HCT116 (cell line): ENCODE measurements at regions not wholly inside any gene's neighbourhood (a gene's known extent, or its start where the extent isn't known, plus 50 kb on each side); places are given as distances from the start of the nearest gene placed in this dataset.

Source experiments
- EZH2phosphoT487 ChIP-seq: fragments of 200-600 bp; IDR thresholded peaks from 2 replicates; pipeline ENCODE4 v1.6.1; 2018; ENCODE audit warnings: antibody characterized with exemption, borderline replicate concordance
- RAD21 ChIP-seq: IDR thresholded peaks from 2 replicates; pipeline ENCODE4 v1.6.1; 2012; ENCODE audit warnings: low read depth, mild to moderate bottlenecking
- TF ChIP-seq, protein P1 (sequence below): IDR thresholded peaks from 2 replicates; pipeline ENCODE4 v1.6.1; 2012
- TF ChIP-seq, protein P2 (sequence below): IDR thresholded peaks from 2 replicates; pipeline ENCODE4 v1.6.1; 2012; ENCODE audit warnings: low read depth
- TF ChIP-seq, protein P3 (sequence below), 3 experiments: fragments of 200-600 bp in 1 of 3; sonication (generic) in 1 of 3; IDR thresholded peaks in 2 of 3; conservative IDR thresholded peaks in 1 of 3; 2 replicates each; pipeline ENCODE4 v1.5.1; 2012 to 2017; ENCODE audit warnings: low read depth in 2 of 3, low read length in 2 of 3, antibody characterized with exemption in 1 of 3, borderline replicate concordance in 1 of 3, control low read depth in 1 of 3, mild to moderate bottlenecking in 1 of 3, mixed read lengths in 1 of 3, mixed run types in 1 of 3, moderate library complexity in 1 of 3; ENCODE audit not compliant: insufficient read depth in 1 of 3

DNA sequence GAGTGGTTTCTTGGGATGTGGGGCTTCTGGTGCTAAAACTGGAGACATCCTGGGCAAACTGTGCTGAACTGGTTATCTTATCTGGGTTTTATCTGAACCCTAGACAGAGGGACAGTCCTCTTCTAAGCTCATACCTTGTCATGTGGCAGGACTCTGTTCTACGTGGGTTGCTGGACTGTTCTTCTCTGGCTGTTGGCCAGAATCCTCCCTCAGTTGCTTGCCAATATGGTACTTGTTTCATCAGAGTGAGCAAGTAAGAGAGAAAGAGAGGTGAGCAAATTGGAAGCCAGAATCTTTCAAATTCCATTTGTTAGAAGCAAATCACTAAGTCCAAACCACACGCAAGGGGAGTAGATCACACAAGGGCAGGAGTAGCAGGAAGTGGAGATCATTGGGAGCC lies 291.5 kb upstream of the TBL1XR1 start:
- TF ChIP-seq RAD21 (no peak), EZH2phosphoT487 (no peak)
- TF ChIP-seq, protein P1, sequence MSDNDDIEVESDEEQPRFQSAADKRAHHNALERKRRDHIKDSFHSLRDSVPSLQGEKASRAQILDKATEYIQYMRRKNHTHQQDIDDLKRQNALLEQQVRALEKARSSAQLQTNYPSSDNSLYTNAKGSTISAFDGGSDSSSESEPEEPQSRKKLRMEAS: no peak
- TF ChIP-seq, protein P2, sequence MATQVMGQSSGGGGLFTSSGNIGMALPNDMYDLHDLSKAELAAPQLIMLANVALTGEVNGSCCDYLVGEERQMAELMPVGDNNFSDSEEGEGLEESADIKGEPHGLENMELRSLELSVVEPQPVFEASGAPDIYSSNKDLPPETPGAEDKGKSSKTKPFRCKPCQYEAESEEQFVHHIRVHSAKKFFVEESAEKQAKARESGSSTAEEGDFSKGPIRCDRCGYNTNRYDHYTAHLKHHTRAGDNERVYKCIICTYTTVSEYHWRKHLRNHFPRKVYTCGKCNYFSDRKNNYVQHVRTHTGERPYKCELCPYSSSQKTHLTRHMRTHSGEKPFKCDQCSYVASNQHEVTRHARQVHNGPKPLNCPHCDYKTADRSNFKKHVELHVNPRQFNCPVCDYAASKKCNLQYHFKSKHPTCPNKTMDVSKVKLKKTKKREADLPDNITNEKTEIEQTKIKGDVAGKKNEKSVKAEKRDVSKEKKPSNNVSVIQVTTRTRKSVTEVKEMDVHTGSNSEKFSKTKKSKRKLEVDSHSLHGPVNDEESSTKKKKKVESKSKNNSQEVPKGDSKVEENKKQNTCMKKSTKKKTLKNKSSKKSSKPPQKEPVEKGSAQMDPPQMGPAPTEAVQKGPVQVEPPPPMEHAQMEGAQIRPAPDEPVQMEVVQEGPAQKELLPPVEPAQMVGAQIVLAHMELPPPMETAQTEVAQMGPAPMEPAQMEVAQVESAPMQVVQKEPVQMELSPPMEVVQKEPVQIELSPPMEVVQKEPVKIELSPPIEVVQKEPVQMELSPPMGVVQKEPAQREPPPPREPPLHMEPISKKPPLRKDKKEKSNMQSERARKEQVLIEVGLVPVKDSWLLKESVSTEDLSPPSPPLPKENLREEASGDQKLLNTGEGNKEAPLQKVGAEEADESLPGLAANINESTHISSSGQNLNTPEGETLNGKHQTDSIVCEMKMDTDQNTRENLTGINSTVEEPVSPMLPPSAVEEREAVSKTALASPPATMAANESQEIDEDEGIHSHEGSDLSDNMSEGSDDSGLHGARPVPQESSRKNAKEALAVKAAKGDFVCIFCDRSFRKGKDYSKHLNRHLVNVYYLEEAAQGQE: no peak
- TF ChIP-seq, protein P3, sequence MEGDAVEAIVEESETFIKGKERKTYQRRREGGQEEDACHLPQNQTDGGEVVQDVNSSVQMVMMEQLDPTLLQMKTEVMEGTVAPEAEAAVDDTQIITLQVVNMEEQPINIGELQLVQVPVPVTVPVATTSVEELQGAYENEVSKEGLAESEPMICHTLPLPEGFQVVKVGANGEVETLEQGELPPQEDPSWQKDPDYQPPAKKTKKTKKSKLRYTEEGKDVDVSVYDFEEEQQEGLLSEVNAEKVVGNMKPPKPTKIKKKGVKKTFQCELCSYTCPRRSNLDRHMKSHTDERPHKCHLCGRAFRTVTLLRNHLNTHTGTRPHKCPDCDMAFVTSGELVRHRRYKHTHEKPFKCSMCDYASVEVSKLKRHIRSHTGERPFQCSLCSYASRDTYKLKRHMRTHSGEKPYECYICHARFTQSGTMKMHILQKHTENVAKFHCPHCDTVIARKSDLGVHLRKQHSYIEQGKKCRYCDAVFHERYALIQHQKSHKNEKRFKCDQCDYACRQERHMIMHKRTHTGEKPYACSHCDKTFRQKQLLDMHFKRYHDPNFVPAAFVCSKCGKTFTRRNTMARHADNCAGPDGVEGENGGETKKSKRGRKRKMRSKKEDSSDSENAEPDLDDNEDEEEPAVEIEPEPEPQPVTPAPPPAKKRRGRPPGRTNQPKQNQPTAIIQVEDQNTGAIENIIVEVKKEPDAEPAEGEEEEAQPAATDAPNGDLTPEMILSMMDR (IDR thresholded peaks at IDR 0.05 in 2 of 3, conservative IDR thresholded peaks at IDR 0.05 in 1 of 3; ENCODE audit: borderline replicate concordance in 1 of 3, insufficient read depth in 1 of 3, low read depth in 2 of 3, low read length in 2 of 3): no peak
